Loucy (cell line): ENCODE measurements at regions not wholly inside any gene's neighbourhood (a gene's known extent, or its start where the extent isn't known, plus 50 kb on each side); places are given as distances from the start of the nearest gene placed in this dataset.

Experiments
- CTCF ChIP-seq: fragments of 200-600 bp; sonication (generic); conservative IDR thresholded peaks from 2 replicates; pipeline ENCODE4 v1.5.1; 2014; ENCODE audit warnings: mild to moderate bottlenecking, antibody characterized with exemption, low read length
- EZH2phosphoT487 ChIP-seq: fragments of 200-600 bp; IDR thresholded peaks from 2 replicates; pipeline ENCODE4 v1.6.1; 2018; ENCODE audit warnings: antibody characterized with exemption, mild to moderate bottlenecking, moderate library complexity, borderline replicate concordance

GRCh38 chr4:180810581-180810980 lies 1432.6 kb upstream of the TENM3 start:
- no peak for TF ChIP-seq CTCF
- no peak for TF ChIP-seq EZH2phosphoT487
